ENCODE measurements at regions not wholly inside any gene's neighbourhood (a gene's known extent, or its start where the extent isn't known, plus 50 kb on each side); places are given as distances from the start of the nearest gene placed in this dataset.

DNA sequence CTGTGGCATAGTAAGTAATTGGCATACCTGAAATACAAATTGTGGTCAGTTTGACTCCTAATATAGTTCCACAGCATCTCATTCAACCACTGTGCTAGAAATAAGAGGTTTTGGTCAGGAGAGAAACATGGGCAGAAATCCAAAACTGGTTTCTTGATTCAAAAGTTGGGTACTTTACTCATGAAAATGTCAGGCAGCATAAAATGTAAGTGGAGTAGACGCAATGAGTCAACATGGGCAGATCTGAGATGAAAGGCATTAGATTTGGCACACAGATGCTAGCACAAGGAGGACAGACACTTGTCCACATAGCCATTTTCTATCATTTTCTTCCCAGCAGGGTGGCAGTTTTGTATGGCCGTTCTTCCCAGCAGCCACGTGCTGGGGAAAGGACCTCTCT, 255.8 kb upstream of the CDIN1 start:
- no peak for DNase-seq
- POLR2A ChIA-PET (ENCODE audit: unreplicated experiment), result no interaction called here
- in situ Hi-C loops (cut with MboI; ENCODE audit: low sequenced_read_pairs), result no loop called here

More for the DNA sequence above, 255.8 kb upstream of the CDIN1 start:
- Histone ChIP-seq H3K23ac (ENCODE audit: low read depth, low read length) (no peak overlapping the region), H3K79me1 (ENCODE audit: low read depth in 1 of 2, low read length in 2 of 2) (no peaks in the 10 kb centered on the region), H2AFZ (replicated peaks; ENCODE audit: low read length, poor library complexity) (no peak overlapping the region), H3K9me3 (ENCODE audit: control insufficient read depth, insufficient read depth, low read length) (no peaks in the 10 kb centered on the region), H4K8ac (ENCODE audit: low read depth in 2 of 2, low read length in 2 of 2) (no peak overlapping the region), H3K4me2 (ENCODE audit: low read depth, low read length) (no peak overlapping the region), H3K56ac (ENCODE audit: extremely low read depth, insufficient read depth, low read length) (no peak overlapping the region), H4K20me1 (ENCODE audit: insufficient read depth, low read length) (no peaks in the 10 kb centered on the region), H3K4ac (ENCODE audit: low read depth, low read length) (no peak overlapping the region), H2BK120ac (ENCODE audit: low read depth, low read length) (no peak overlapping the region), H3K9me1 (ENCODE audit: insufficient read depth, low read length) (no peaks in the 10 kb centered on the region), H3K36me3 (ENCODE audit: control insufficient read depth, insufficient read depth, low read length) (no peaks in the 10 kb centered on the region), H2AK5ac (ENCODE audit: low read depth, low read length) (no peak overlapping the region), H3K9ac (ENCODE audit: low read depth, low read length) (no peak overlapping the region), H3K14ac (replicated peaks; ENCODE audit: low read depth, low read length) (no peak overlapping the region), H3K4me1 (ENCODE audit: control insufficient read depth, insufficient read depth, low read length) (no peaks in the 10 kb centered on the region), H3K27me3 (ENCODE audit: control insufficient read depth, insufficient read depth, low read length) (no peaks in the 10 kb centered on the region), H3K18ac (ENCODE audit: low read depth, low read length) (no peak overlapping the region), H4K91ac (ENCODE audit: insufficient read depth, low read depth, low read length) (no peak overlapping the region), H3K27ac (ENCODE audit: insufficient read depth, low read length) (no peak overlapping the region), H3K4me3 (ENCODE audit: insufficient read depth, low read depth, low read length) (no peak overlapping the region), H2BK20ac (ENCODE audit: low read depth, low read length) (no peak overlapping the region), H4K5ac (ENCODE audit: low read depth, low read length) (no peak overlapping the region), H2BK15ac (ENCODE audit: low read depth, low read length) (no peak overlapping the region), H2BK5ac (ENCODE audit: low read depth, low read length, poor library complexity, severe bottlenecking) (no peak overlapping the region), H2AK9ac (replicated peaks; ENCODE audit: low read depth, low read length, poor library complexity) (no peak overlapping the region)
- intact Hi-C loops (cut with micrococcal nuclease) (no loop called here), dilution Hi-C loops (cut with HindIII; ENCODE audit: low sequenced_read_pairs, unreplicated experiment) (no loop called here)
- TF ChIP-seq CEBPB (IDR thresholded peaks at IDR 0.05; ENCODE audit: low read depth, low read length), result no peak
- no peak for TF ChIP-seq RFX5 (IDR thresholded peaks at IDR 0.05; ENCODE audit: low read depth, low read length)
- TF ChIP-seq RAD21 (IDR thresholded peaks at IDR 0.05; ENCODE audit: low read length), result no peak
- TF ChIP-seq NFE2L2 (IDR thresholded peaks at IDR 0.05; ENCODE audit: low read depth, low read length), result no peak
- TF ChIP-seq, protein P1, sequence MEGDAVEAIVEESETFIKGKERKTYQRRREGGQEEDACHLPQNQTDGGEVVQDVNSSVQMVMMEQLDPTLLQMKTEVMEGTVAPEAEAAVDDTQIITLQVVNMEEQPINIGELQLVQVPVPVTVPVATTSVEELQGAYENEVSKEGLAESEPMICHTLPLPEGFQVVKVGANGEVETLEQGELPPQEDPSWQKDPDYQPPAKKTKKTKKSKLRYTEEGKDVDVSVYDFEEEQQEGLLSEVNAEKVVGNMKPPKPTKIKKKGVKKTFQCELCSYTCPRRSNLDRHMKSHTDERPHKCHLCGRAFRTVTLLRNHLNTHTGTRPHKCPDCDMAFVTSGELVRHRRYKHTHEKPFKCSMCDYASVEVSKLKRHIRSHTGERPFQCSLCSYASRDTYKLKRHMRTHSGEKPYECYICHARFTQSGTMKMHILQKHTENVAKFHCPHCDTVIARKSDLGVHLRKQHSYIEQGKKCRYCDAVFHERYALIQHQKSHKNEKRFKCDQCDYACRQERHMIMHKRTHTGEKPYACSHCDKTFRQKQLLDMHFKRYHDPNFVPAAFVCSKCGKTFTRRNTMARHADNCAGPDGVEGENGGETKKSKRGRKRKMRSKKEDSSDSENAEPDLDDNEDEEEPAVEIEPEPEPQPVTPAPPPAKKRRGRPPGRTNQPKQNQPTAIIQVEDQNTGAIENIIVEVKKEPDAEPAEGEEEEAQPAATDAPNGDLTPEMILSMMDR (conservative IDR thresholded peaks at IDR 0.05; ENCODE audit: low read depth, low read length), result no peak
- TF ChIP-seq CHD1 (IDR thresholded peaks at IDR 0.05; ENCODE audit: low read depth, low read length), result no peak
- TF ChIP-seq BHLHE40 (IDR thresholded peaks at IDR 0.05; ENCODE audit: low read depth, low read length), result no peak
- no TSS peak for BruUV-seq (replicated peaks)
- CTCF ChIA-PET, result no interaction called here
- WGBS, 2 experiments (ENCODE audit: extremely low coverage in 2 of 2, insufficient read length in 1 of 2), result no CpG with 5 or more reads among the region's 3 CpGs
- no peak for ATAC-seq (ENCODE audit: low read depth)

All from IMR-90 (cell line).